WI38 (cell line): ENCODE measurements at regions not wholly inside any gene's neighbourhood (a gene's known extent, or its start where the extent isn't known, plus 50 kb on each side); places are given as distances from the start of the nearest gene placed in this dataset.
"Not testable (repeated sequence)": the region's sequence is repeated elsewhere in the genome, so short reads cannot be mapped to it uniquely, and the experiment has no call there.

Experiments
- H3K4me3 ChIP-seq: 2 replicates; pipeline ENCODE4 v1.5.1; 2011; ENCODE audit warnings: low read depth, mild to moderate bottlenecking, control low read depth, low read length
- CTCF ChIP-seq: IDR thresholded peaks from 2 replicates; pipeline ENCODE4 v1.5.1; 2012; ENCODE audit warnings: low read depth, mild to moderate bottlenecking, control low read depth, low read length

GRCh38 chr7:123324283-123324682, 124.5 kb upstream of the SLC13A1 start:
- no peak for TF ChIP-seq CTCF
- no peak overlapping the region for H3K4me3 ChIP-seq

- no peak for TF ChIP-seq CTCF
- H3K4me3 ChIP-seq: no peak overlapping the region
Measured at GRCh38 chr7:123323689-123324088, 123.9 kb upstream of the SLC13A1 start.

GRCh38 chr7:123321578-123321977, 121.8 kb upstream of the SLC13A1 start:
- H3K4me3 ChIP-seq: not testable (repeated sequence)

- TF ChIP-seq CTCF: no peak
- no peak overlapping the region for H3K4me3 ChIP-seq
Measured at GRCh38 chr7:123319911-123320310, 120.1 kb upstream of the SLC13A1 start.

- TF ChIP-seq CTCF: no peak
- no peak overlapping the region for H3K4me3 ChIP-seq
Measured at GRCh38 chr7:123314886-123315285, 115.1 kb upstream of the SLC13A1 start.

- H3K4me3 ChIP-seq: no peak overlapping the region
- no peak for TF ChIP-seq CTCF
Measured at GRCh38 chr7:123308254-123308951, 108.6 kb upstream of the SLC13A1 start.

GRCh38 chr7:123305840-123306375, 106.1 kb upstream of the SLC13A1 start:
- H3K4me3 ChIP-seq: no peak overlapping the region
- TF ChIP-seq CTCF: no peak

GRCh38 chr7:123303926-123304325, 104.2 kb upstream of the SLC13A1 start:
- H3K4me3 ChIP-seq: no peak overlapping the region
- TF ChIP-seq CTCF: no peak
